Glutamatergic neuron (in vitro differentiated cells): ENCODE measurements at regions not wholly inside any gene's neighbourhood (a gene's known extent, or its start where the extent isn't known, plus 50 kb on each side); places are given as distances from the start of the nearest gene placed in this dataset.

Source experiments
- DNase-seq: peaks from one replicate; pipeline ENCODE4 v3.0.0; 2022
- H3K27ac Mint-ChIP-seq: one replicate; pipeline ENCODE4 v1.8.0; 2020; ENCODE audit warnings: mild to moderate bottlenecking, mixed read lengths, inconsistent platforms; ENCODE audit not compliant: unreplicated experiment
- H3K27me3 Mint-ChIP-seq: one replicate; pipeline ENCODE4 v1.8.0; 2020; ENCODE audit warnings: mild to moderate bottlenecking, moderate library complexity, mixed read lengths, inconsistent platforms; ENCODE audit not compliant: unreplicated experiment
- H3K36me3 Mint-ChIP-seq: one replicate; pipeline ENCODE4 v1.8.0; 2020; ENCODE audit warnings: mild to moderate bottlenecking, mixed read lengths, inconsistent platforms; ENCODE audit not compliant: unreplicated experiment
- H3K4me1 Mint-ChIP-seq: one replicate; pipeline ENCODE4 v1.8.0; 2020; ENCODE audit warnings: mild to moderate bottlenecking, low read depth, mixed read lengths, inconsistent platforms; ENCODE audit not compliant: unreplicated experiment
- H3K4me3 Mint-ChIP-seq: one replicate; pipeline ENCODE4 v1.8.0; 2020; ENCODE audit warnings: mild to moderate bottlenecking, mixed read lengths, inconsistent platforms; ENCODE audit not compliant: unreplicated experiment
- H3K9me3 Mint-ChIP-seq: one replicate; pipeline ENCODE4 v1.8.0; 2020; ENCODE audit warnings: mild to moderate bottlenecking, moderate library complexity, mixed read lengths, inconsistent platforms; ENCODE audit not compliant: unreplicated experiment
- TF ChIP-seq, protein P1 (sequence below): fragments of 200-600 bp; sonication (generic); IDR thresholded peaks from one replicate; pipeline ENCODE4 v1.5.0; 2021; ENCODE audit not compliant: partially characterized antibody, unreplicated experiment

- Mint-ChIP-seq H3K27me3 (no peaks in the 10 kb centered on the region), H3K4me1 (no peaks in the 10 kb centered on the region), H3K4me3 (no peak overlapping the region), H3K36me3 (peaks cover 4% of the 10 kb centered on the region), H3K27ac (no peak overlapping the region), H3K9me3 (peaks cover 2% of the 10 kb centered on the region)
- TF ChIP-seq, protein P1, sequence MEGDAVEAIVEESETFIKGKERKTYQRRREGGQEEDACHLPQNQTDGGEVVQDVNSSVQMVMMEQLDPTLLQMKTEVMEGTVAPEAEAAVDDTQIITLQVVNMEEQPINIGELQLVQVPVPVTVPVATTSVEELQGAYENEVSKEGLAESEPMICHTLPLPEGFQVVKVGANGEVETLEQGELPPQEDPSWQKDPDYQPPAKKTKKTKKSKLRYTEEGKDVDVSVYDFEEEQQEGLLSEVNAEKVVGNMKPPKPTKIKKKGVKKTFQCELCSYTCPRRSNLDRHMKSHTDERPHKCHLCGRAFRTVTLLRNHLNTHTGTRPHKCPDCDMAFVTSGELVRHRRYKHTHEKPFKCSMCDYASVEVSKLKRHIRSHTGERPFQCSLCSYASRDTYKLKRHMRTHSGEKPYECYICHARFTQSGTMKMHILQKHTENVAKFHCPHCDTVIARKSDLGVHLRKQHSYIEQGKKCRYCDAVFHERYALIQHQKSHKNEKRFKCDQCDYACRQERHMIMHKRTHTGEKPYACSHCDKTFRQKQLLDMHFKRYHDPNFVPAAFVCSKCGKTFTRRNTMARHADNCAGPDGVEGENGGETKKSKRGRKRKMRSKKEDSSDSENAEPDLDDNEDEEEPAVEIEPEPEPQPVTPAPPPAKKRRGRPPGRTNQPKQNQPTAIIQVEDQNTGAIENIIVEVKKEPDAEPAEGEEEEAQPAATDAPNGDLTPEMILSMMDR: no peak
- DNase-seq: no peak
Observed at GRCh38 chr11:80773919-80774318, 1333.1 kb upstream of the TENM4 start.

DNA sequence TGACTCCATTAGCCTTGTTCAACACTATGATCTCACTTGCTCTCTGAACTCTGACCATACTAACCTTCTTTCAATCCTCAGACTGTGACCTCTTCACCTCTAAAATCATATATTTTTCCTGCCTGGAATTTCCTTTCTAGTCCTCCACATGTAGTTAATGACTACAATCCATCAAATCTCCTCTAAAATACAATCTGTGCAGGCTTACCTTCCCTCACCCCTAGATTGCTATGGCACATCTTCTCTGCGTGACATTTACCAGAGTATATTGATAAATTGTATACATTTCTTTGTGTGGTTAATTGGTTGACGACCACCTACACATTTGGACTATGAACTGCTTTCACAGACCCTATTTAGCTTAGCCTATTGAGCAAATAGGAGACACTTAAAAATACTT, 1330.2 kb upstream of the TENM4 start:
- Mint-ChIP-seq H3K36me3 (peaks cover 4% of the 10 kb centered on the region), H3K27me3 (no peaks in the 10 kb centered on the region), H3K27ac (no peak overlapping the region), H3K4me3 (no peak overlapping the region), H3K4me1 (no peaks in the 10 kb centered on the region), H3K9me3 (peaks cover 2% of the 10 kb centered on the region)
- TF ChIP-seq, protein P1: no peak
- no peak for DNase-seq

- Mint-ChIP-seq H3K27ac (no peak overlapping the region), H3K9me3 (no peaks in the 10 kb centered on the region), H3K27me3 (no peaks in the 10 kb centered on the region), H3K4me3 (no peak overlapping the region), H3K36me3 (no peaks in the 10 kb centered on the region), H3K4me1 (no peaks in the 10 kb centered on the region)
- DNase-seq: no peak
- TF ChIP-seq, protein P1: no peak
Observed at GRCh38 chr11:80758787-80759186, 1318.0 kb upstream of the TENM4 start.

GRCh38 chr11:80748207-80748925, 1307.5 kb upstream of the TENM4 start:
- Mint-ChIP-seq H3K9me3 (peaks cover 3% of the 10 kb centered on the region), H3K4me1 (peaks cover 2% of the 10 kb centered on the region), H3K27ac (no peak overlapping the region), H3K36me3 (peaks cover 5% of the 10 kb centered on the region), H3K4me3 (peak overlapping the region; percentile 58), H3K27me3 (peaks cover 3% of the 10 kb centered on the region)
- DNase-seq: peak; percentile 25
- TF ChIP-seq, protein P1: no peak

DNA sequence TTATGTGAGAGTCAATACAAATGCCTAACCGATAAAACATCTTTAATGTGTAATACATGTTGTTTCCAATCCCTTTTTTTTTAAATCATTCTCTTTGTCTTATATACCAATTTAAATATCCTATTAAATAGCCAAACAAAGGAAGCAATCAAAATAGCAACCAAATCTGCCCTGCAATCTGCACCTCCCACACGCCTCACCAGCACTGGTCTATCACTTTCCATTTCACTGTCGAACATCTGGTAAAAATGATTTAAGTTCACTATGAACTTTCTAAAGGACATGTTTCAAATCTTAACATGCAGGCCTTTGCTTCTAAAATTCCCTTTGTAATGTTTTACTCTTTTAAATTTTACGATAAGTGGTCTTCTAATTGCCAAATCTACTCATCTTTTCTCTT, 1305.5 kb upstream of the TENM4 start:
- Mint-ChIP-seq H3K36me3 (peaks cover 5% of the 10 kb centered on the region), H3K27me3 (peaks cover 3% of the 10 kb centered on the region), H3K4me3 (no peak overlapping the region), H3K27ac (no peak overlapping the region), H3K4me1 (no peaks in the 10 kb centered on the region), H3K9me3 (peaks cover 3% of the 10 kb centered on the region)
- DNase-seq: no peak
- TF ChIP-seq, protein P1: no peak
